ENCODE measurements at regions not wholly inside any gene's neighbourhood (a gene's known extent, or its start where the extent isn't known, plus 50 kb on each side); places are given as distances from the start of the nearest gene placed in this dataset.

GRCh38 chr3:160169139-160169976 lies 55.9 kb upstream of the C3orf80 start:
- no peak for DNase-seq (ENCODE audit: low spot score)

DNA sequence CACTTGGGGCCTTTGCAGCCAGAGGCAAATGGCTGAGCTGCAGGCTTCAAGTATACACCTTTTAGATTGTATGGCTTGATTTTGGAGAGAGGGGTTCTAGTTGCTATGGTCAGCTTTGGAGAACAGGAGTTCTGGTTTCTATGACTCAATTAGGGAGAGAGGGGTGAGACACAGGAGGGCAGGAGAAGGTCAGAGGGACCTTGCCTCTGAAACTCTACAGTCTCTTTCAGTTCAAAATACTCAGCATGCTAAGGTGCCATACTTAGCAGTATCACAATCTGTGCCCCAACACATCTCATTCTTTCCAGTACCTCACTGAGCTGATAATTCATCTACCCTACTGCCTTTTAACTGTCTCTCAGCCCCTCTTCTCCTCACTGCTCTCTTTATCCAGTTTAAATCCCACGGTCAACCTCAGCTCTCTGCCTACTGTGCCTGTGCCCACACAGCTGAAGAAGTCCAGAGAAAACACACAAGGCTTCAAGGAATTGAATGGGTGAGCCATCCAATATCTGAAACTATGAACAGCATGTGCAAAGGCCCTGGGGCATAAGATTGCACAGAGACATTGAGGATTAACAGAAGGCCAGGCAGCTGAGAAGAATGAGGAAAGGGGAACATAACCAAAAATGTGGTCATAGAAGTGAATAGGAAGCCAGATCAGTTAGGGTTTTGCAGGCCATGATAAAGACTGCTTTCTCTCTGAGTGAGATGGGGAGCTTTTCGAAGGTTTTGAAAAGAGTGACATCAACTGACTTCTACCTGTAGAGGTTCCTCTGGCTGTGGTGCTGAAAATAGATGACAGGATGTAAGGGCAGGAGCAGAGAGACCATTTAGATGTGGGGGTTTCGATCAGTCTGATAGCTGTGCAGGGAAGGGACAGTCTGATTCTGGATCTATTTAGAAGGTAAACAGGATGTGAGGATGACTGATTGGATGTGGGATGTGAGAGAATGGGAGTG lies 54.5 kb upstream of the C3orf80 start:
- DNase-seq (ENCODE audit: low spot score), result no peak

- DNase-seq (ENCODE audit: low spot score), result no peak
Measured at GRCh38 chr3:160171813-160172212, 53.4 kb upstream of the C3orf80 start.

GRCh38 chr3:160174621-160175020 lies 50.6 kb upstream of the C3orf80 start:
- no peak for DNase-seq (ENCODE audit: low spot score)
